ENCODE measurements at regions not wholly inside any gene's neighbourhood (a gene's known extent, or its start where the extent isn't known, plus 50 kb on each side); places are given as distances from the start of the nearest gene placed in this dataset.

DNA sequence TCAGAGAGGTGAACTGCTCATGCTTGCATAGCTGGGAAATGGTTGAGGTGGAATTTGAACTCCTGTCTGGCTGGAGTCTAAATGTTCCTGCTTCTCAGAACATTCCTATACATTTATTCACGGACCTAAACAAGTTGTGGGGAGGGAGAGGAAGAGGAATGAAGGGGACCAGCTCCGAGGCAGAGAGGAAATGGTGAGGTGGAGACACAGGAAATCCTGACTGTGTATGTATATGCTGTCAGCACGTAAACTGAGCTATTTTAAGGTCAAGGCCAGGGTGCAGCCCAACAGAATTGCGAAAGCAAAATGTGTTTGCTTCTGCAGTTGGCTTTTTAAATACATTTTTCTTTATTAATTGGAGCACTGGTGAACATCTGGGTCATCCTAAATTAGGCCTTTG, 74.1 kb upstream of the POMGNT2 start:
- DNase-seq (ENCODE audit: low read depth in 2 of 2) = peak in 1 of 2 donors; percentile 11

DNA sequence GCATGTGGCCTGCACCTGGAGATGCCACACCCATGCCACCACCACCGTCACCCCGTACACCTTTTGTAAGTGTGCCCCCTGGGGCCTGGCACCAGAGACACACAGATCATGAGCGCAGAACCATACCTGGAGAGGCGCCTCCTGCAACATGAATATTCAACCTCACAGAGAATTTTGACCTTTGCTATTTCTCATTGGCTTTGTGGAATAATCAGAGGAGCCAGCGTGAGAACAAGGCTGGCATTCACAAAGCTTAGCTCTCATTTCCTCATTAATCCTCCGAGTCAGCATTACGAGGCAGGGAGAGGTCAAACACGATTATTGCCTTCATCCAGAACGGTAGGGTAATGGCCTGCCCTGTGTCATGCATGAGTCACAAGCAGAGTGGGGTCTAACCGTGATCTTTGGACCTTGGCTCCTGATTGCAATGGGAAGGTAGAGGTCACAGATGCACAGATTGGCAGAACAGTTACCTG, 73.0 kb upstream of the POMGNT2 start:
- no peak for DNase-seq (ENCODE audit: low read depth in 2 of 2)

DNA sequence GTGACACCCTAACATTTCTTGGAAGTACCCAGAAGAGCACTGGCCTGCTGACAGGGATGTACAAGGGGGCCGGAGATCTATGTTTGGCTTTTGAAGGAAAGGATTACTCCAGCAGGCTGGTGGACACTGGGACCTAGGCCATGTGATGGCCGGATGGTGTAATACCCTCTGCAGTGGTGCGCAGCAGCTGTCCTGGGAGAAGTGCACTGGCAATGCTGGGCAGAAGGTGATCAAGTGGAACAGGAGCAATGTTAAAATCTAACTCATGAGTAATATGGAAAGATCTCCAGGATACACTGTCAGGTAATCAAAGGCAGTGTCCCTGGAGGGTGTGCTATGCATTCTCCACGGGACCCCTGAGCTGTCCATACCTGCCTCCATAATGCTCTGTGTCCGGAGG, 71.2 kb upstream of the POMGNT2 start:
- no peak for DNase-seq (ENCODE audit: low read depth in 2 of 2)

DNA sequence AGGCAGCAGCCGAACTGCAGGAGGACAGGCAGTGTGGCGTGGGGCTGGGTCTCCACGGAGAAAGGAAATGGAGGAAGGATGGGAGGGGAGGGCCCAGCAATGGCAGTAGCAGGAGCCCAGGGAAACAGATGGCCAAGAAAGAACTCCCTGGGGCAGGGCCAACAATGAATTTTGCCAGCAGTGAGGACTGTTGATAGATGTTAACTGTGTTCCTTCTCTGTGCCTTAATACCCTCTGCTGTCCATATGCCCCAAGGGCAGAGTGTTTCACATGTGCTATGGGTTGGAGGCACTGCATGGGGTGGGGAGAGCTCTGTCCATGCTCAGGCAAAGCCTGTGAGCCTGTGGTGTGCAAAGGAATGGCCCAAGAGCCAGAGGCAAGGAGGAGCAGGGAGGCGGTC, 70.8 kb upstream of the POMGNT2 start:
- no peak for DNase-seq (ENCODE audit: low read depth in 2 of 2)

DNA sequence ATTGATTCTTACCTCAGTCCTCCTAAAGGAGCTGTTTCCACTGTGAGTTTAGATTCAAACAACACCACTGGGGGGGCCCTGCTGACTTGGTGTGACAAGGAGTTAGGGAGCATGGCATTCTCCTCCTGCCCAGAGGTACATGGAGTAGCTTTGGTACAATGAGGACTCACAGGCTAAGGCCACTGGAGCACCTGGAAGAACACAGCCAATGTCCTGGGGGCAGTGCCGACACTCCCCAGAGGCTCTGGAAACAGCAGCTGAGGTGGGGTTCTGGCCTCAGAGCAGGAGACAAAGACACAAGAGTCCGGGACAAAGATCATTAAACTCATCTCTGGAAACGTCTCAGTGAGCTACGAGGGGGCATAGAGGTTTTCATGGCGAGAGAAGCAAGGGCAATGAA, 69.7 kb upstream of the POMGNT2 start:
- no peak for DNase-seq (ENCODE audit: low read depth in 2 of 2)

DNA sequence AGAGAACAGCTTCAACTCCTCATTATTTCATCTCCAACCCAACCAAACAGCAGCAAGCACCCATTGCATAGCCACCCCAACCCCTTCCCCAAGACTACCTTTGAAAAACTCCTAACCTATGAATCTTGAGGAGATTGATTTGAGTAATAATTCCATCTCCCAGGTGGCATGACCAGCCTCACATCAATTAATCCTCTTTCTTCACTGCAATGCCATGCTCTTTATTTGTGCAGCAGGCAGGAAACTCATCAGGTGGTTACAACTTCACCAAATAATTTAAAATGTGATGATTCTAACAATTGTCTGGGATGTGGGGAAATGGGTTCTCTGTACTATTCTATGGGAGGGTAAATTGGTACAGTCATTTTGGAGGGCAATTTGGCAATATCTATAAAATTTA, 68.1 kb upstream of the POMGNT2 start:
- DNase-seq (ENCODE audit: low read depth in 2 of 2) = no peak

DNA sequence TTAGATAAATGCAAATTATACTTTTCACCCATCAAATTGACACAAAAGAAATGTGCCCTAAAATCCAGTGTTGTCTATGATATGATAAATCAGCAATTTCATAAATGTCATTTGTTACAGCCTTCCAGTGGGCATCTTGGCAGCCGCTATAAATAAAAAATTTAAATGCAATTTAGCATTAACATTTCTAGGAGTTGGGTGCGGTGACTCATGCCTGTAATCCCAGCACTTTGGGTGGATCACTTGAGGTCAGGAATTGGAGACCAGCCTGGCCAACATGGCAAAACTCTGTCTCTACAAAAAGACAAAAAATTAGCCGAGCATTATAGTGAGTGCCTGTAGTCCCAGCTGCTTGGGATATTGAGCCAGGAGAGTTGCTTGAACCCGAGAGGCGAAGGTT, 65.9 kb upstream of the POMGNT2 start:
- DNase-seq (ENCODE audit: low read depth in 2 of 2) = no peak

DNA sequence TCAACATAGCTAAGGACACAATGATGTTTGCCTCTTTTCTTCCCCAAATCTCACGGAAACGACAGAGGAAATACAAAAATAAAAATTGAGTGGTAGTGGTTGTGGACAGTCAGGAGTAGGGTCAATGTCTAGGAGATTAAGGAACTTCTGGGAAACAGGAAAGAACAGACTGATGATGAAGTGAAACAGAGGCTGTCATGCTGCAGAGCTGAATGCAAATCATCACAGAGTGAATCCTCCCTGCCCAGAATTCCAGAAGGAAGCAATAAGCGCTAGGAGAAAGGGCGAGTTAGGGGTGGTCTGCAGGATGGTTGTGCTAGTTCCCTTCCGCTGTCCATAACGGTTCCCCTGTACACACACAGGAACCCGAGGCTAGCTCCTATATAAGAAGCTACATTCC, 64.7 kb upstream of the POMGNT2 start:
- DNase-seq (ENCODE audit: low read depth in 2 of 2) = no peak

DNA sequence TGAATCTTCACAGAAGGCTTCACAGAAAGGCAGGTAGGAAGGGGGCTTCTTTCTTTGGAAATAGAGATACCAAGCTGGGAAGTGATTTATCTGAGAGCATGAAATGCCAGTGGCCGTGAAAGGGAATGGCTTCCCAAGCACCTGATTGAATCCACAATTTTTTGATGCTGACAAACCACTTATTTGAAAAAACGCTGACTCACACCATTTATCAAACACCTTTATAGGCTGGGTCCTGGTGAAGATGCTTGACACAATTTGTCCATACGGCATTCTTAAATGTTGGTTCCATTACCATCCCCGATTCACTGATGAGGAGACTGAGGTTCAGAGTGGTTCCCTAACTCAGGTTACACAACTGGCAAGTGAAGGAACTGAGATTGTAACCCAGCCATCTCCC, 64.1 kb upstream of the POMGNT2 start:
- no peak for DNase-seq (ENCODE audit: low read depth in 2 of 2)

DNA sequence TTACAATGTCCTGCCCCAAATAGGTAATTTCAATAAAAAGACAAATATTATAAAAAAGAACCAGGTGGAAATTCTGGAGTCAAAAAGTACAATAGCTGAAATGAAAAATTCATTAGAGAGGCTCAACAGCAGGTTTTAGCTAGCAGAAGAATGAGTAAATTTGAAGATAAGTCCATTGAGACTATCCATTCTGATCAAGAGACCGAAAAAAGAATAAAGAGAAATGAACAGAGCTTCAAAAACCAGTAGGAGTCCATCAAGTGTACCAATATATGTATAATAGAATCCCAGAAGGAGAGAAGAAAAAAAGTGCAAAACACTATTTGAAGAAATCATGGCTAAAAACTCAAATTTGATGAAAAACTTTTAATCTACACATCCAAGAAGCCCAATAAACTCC, 60.5 kb upstream of the POMGNT2 start:
- DNase-seq (ENCODE audit: low read depth in 2 of 2) = no peak

DNA sequence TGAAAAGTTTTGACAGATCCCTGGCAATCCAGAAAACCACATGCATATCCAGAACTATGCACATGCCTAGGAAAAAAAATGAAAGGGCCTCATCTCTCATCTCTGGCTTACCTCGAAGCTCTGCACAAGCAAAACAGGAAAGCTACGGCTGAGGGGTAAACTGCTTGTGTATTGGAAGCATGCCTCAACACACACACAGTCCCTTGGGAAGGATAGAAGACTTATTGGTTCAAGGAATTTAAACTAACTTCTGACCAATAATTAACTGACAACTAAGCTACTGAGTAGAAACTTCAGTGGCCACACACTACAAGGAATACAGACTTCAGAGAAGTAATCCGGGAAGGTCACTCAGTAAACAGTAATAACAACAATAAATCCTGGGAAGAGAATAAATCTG, 59.9 kb upstream of the POMGNT2 start:
- DNase-seq (ENCODE audit: low read depth in 2 of 2) = no peak

DNA sequence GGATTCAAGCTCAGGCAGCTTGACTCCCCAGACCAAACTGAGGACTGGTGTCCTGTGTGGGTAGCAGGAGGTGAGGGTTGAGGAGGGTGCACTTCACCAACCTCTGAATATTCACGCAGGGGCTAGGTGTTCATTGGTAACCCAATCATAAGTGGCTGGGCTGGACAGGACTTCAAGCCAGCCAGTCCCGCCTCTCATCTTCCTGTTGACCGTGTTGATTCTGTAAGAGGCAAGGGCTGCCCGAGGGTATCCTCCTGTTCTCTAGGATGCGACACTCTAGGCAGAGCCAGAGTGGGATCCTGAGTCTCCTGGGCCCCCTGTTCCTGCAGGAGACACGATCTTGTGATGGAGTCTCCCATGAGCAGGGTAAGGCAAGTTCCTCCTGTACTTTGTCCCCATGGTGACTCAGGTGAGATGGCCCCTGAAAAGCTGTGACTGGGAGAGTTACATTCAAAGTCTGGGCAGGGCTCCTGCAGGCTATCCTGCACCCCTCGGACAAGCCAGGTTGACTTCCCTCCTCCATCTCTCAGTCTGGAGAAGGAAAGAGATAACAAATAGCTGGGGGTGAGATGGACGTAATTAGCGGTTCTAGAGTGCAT, 58.1 kb upstream of the POMGNT2 start:
- DNase-seq (ENCODE audit: low read depth in 2 of 2) = no peak

DNA sequence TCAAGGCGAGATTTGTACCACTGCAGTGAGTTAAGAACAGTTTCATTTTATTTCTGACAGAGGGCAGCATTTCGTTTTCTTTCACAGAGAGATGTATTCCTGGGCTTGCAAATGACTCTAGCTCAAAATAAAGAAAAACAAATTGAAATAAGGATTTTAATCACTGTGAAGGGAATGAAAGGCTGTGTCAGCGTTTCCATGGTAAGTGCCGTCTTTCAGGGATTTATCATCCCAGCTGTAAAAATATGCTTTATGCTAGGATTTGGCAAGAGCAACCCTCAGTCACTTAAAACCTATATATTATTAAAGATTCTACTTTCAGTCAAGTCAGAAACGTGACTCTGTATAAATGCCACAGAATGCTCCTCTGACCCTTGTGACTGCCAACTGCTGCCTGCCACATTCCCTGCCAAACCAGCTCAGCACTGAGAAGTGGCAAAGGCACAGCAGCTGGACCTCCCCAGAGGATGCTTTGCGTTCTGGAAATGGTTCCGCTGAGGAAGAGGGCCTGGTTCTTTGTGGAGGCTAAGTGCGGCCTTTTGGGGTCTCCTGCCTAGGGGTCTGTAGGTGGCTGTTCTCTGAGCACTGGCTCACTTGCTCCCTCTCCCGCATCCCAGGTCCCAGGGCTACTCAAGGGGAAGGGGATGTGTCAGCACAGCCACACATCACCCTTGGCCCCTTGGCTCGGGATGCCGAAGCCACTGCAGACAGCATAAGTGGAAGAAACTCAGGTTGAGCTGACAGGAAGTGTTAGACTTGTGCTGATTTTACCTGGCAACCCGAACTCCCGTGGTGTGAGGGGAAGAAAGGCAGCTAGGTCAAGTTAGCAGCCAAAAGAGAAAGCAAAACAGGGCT, 56.6 kb upstream of the POMGNT2 start:
- DNase-seq (ENCODE audit: low read depth in 2 of 2) = peak; percentile 12 to 20

DNA sequence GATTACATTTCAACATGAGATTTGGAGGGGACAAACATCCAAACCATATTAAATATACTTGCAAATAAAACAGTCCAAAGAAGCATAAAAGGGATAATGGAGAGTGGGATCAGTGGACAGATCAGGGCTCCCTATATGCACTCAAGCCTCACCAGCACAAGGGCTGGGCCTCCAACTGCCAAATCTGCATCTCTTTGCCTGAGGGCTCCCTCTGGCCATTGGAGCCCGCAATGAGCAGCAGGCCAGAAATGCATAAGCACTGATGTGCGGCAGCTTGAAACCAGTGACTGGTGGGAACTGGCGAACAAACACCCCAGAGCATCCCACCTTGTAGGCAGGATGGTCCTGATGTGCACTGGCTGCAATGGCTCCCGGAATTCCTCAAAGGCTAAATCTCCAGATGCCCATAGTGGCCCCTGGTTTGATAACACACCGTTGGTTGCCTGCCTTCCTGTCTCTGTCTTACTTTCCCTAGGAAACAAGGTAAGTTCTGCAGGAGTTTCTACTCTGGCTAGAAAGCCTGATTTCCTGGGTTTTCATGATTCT, 55.9 kb upstream of the POMGNT2 start:
- DNase-seq (ENCODE audit: low read depth in 2 of 2) = no peak

DNA sequence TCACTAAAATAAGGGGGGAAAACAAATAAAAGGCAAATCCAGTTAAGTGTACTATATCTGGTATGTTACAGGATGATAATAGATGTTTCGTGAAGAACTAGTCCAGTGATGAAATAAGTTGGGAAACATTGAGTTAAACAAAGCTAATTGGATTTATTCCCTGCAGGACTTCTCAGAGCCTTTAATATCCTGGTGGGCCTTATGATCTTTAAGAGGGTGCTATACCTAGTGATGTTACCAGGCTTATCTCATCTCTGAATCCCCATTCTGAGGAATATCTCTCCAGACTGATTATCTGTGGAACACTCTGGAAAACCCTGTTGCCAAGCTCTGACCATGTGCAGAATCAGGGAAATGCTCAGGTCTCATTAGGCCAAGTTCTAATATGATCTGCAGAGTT, 54.8 kb upstream of the POMGNT2 start:
- no peak for DNase-seq (ENCODE audit: low read depth in 2 of 2)

DNA sequence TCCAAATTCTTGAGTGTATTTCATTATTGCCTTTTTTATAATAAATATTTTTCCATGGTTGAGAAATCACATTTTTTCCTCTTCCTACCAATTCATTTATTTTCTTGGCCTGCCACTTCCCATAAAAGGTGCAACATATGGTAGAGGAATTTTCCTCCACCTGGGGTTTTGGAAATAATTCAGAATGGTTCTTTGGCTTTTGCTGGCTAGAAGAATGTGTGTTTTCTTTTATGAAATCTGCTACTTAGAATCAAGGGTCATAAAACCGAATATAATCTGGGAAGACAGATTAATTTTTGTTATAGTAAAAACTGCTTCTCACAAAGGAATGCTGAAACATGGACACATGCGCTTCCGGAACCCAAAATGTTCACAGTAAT, 54.0 kb upstream of the POMGNT2 start:
- no peak for DNase-seq (ENCODE audit: low read depth in 2 of 2)

DNA sequence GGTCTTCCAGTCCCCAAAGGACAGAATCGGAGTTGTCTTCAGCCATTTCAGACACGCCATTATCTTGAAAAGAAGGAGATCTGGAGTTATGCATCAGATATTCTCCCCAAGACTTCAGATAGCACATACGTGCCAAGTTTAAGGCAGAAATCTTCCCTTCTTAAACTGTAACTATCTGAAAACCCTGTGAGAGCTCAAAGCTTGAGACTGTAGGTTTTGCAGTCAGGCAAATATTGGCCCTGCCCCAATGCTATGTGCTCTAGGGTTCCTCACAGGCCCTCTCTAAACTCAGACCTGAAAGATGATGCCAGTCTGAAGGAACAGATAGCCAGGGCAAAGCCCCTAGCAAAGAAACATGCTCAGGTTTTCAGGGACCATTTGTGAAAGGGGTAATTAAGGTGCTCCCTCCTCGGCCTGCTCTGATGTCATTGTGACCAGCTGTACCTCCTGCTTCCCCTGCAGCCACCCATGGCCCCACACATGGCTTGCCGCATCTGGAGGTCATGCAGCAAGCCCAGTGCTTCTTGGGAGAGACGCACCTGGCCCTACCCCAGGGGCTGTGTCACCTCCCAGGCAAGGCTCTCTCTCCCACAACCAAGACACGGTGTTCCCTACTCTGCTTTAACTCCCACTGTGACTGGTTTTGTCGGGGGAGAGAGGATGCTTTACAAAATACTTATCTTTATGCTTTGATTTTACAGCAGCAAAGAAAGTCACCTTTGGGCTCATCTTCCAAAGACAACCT, 53.4 kb upstream of the POMGNT2 start:
- no peak for DNase-seq (ENCODE audit: low read depth in 2 of 2)

DNA sequence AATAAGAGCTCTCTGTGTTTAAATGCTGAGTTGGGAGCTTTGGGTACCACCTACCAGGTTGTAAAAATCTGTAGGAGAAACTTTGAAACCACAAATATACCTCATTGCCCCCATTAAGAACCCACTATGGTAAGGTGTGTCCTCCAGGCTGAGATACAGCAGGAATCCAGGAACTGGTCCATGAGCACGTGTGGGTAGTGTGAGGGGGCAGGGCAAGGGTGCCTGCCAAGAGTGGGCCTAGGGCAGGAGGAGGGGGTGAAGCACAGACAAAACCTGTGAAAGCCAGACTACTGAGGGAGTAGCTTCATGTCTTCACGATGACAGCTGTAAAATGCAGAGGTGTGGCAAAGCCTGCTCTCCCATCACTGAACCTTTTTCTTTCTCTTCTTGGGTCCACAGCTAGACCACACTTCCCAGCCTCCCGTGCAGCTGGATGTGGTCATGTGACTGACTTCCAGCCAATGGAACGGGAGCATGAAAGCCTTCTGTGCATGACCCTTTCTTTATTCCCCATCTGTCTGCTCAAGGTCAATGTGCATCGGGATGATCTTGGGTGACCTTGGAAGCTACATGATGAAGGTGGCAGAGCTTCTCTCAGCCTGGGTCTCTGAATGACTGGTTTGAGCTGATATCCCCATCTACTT, 51.1 kb upstream of the POMGNT2 start:
- DNase-seq (ENCODE audit: low read depth in 2 of 2) = no peak

DNA sequence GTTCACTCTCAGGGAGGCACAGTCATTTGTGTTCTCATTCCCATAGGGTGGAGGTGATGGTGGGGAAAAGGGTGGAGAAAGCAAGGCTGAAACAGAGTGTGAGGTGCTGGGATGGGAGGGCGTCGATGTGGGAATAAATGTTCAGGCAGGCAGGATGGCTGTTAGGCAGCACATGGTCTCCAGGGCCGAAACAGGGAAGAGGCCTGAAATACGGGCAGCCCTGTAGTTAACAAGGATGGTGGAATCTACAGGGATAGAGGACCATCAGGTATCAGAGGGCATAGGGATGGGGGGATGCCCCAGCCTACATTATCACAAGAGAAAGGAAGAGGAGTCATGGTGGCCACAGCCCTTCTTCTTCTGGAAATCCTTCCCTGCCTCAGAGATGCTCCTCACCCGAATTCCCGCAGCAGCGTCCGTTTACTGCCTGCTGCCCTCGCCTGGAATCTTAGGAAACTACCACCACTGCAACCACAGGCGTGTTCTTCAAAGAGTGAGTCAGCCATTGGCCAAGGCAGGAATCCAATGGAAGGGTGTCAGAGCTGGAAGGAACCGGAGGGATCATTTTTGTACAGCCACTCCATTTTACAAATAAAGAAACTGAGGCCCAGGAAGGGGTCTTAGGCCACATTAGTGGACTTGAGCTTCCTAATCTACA, 49.7 kb upstream of the POMGNT2 start:
- no peak for DNase-seq (ENCODE audit: low read depth in 2 of 2)

Measured in stimulated activated CD8-positive, alpha-beta memory T cell treated with anti-CD3 and anti-CD28 coated beads, Interleukin-15, amount 100 ng/mL, for 4 hours (primary cell).